ENCODE measurements at regions not wholly inside any gene's neighbourhood (a gene's known extent, or its start where the extent isn't known, plus 50 kb on each side); places are given as distances from the start of the nearest gene placed in this dataset.

DNA sequence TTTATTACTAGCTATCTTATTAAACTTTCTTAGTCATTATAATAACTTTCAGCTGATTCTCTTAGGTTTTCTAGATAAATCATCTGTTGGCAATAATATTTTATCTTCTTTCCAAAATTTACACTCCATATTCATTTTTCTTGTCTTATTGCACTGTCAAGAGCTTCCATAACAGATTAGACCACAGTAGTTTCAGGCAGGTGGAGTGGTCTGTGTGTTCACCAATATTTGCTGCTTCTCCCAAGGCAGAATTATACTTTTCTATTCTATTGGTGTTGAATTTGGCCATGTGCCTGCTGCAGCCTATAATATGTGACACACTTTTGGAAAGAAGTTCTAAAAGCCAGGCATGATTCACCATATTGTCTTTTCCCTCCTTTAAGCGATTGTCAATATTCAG is 422.8 kb downstream of the GATA3 start:
- no peak for DNase-seq
- ATAC-seq (ENCODE audit: poor library complexity), result no peak
- intact Hi-C loops (cut with DNase I), result no loop called here

DNA sequence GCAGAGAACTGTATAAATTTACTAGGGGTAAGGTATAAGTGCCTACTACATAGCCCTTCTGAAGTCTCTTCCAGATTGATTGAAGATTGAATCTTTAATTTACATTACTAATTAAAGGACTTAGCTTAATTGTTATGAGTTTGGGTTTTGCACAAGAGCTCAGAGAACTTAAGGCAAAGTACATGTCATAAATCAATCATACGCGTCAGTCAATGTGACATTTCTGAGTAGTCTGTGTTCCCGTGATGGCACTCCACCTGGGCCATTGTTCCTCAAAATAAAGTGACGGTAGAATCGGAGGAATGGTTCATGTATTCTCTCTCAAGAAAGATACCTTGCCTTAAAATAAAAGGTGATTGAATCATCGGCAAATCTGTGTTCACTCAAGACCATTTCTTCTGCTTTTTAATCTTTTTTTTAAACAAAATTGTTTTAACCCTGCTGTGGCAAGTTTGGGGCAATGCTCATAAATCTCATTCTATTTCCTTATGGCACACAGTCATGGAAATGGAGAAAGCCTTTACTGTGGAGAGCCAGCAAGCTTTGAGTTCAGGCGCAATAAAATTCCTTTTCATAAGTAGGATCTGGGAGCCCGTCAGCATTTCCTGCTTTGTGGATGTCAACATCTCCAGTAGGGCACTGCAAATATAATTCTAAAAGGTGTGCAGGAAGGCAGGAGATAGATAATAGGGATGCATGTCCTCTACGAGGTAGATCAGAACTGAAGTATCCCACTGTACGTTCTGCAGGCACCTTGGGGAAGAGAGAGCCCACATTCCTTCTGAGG is 427.4 kb downstream of the GATA3 start:
- ATAC-seq (ENCODE audit: poor library complexity), result no peak
- intact Hi-C loops (cut with DNase I), result no loop called here
- no peak for DNase-seq

DNA sequence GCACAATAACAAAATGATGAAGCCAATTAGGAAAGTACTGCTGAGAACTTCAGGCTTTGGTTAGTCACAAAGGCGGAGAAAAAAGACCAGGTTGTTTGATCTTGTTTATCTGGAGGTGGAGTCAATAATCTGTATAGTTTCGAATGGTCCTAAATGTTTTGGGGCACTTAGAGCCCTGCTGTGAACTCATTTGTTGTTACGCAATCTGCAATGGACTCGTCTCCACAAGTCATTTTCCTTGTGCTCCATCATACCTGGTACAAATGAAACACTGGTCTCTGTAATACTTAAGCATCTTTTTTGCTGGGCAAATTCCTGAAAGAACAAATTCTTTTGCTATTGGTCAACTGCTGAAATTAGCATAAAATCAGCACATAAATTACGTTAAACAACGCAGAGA is 430.5 kb downstream of the GATA3 start:
- no peak for DNase-seq
- ATAC-seq (ENCODE audit: poor library complexity), result no peak
- intact Hi-C loops (cut with DNase I), result no loop called here

DNA sequence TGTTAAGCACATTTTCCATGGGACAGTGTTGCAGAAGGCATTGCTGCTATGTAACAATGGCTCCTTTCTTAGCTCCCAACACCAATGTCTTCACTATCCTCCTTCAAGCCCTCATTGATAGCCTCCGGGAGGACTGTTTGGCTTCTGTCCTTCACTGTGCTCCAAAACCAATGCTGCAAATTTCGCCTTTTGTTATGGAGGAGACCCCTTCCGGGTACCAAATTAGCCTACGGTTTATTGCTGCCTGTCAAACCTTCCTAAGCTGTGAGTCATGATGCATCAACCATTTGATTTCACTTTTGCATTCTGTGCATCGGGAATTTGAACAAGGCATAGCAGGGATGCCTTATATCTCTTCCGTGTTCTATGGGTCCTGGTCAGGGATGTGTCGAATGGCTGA is 432.9 kb downstream of the GATA3 start:
- DNase-seq (no peak), ATAC-seq (ENCODE audit: poor library complexity) (no peak)
- intact Hi-C loops (cut with DNase I), result no loop called here

DNA sequence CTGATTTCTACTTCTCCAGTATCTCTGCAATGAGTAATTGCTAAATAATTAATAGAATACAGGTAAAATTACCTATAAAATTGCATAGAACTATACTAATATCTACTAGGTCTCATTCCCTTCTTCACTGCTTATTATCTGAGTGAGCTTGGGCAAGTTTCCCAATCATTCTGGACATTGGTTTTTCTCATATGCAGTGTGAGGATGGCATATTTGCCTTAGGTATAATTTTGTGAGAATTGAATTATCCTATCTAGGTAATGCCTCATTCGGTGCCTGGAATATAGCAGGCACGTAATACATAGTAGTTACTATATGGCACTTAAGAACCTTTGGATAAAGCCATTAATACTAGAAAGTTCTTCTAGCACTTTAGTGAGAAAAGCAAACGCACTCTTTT is 434.7 kb downstream of the GATA3 start:
- intact Hi-C loops (cut with DNase I), result no loop called here
- ATAC-seq (ENCODE audit: poor library complexity) (no peak), DNase-seq (no peak)

DNA sequence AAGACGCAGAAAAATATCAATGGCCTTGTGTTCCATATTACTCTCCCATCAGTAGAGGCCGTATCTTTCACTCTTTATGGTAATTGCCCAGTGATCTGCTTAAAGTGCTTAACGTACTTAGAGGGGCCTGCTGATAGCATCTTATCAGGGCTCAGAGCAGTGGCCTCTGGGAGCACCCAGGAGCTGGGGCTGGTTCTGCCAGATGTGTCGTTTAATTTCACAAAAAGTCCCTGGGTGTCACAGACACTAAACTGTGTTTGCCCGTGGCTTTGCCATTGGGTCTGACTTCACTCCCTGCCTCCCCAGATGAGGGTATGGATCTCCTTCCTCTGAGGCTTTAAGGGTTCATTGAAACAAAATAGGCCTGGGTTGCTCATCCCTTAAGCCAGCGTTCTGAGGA is 435.3 kb downstream of the GATA3 start:
- DNase-seq (no peak), ATAC-seq (ENCODE audit: poor library complexity) (no peak)
- intact Hi-C loops (cut with DNase I), result no loop called here

DNA sequence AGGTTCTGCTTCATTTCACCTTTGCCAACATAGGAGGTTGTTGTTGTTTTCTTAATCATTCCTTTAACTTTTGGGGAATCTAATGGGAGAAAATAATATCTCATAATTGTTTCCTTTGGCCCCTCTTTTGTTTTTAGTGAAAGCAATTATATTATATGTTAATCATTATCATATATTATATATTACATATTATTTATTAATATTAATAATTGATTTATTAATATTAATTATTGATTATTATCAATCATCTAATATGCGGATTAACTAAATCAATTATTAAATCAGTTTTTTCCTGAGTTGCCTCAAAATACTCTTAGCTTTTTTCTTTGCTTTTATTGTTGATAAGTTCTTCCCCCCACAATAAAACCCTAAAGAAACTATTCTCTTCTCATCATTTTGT is 443.8 kb downstream of the GATA3 start:
- ATAC-seq (ENCODE audit: poor library complexity), result no peak
- intact Hi-C loops (cut with DNase I), result no loop called here

DNA sequence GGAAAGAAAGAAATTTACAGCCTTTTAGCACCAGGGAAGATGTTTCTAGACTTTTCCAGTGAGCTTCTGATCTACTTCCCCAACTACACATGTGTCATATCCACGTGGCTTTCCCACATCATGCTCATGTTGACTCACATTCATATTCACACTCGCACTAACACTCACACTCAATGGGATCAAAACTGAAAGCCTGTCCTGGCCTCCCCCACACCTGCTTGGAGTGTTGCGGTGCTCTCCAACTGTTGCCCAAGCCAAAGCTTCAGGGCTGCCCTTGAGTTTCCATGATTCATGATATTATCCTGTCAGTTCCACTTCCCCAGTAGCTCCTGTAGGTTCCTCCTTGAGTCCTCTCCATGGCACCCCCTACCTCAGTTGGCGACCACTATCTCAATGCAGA is 444.4 kb downstream of the GATA3 start:
- ATAC-seq (ENCODE audit: poor library complexity), result no peak
- intact Hi-C loops (cut with DNase I), result no loop called here
- DNase-seq, result no peak

More for the DNA sequence above, 443.8 kb downstream of the GATA3 start:
- DNase-seq, result no peak

DNA sequence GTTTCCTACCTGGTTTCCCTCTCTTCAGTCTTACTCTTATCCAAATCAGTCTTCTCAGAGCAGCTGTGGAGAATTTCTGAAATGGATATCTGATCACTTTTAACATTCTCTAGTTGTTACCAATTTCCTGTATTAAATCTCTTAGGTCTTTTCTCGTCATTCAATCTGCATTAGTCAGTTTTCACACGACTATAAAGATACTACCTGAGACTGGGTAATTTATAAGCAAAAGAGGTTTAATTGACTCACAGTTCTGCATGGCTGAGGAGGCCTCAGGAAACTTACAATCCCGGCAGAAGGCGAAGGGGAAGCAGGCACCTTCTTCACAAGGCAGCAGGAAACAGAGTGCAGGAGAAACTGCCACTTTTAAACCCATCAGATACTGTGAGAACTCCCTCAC is 444.8 kb downstream of the GATA3 start:
- ATAC-seq (ENCODE audit: poor library complexity) (no peak), DNase-seq (no peak)
- intact Hi-C loops (cut with DNase I), result no loop called here

DNA sequence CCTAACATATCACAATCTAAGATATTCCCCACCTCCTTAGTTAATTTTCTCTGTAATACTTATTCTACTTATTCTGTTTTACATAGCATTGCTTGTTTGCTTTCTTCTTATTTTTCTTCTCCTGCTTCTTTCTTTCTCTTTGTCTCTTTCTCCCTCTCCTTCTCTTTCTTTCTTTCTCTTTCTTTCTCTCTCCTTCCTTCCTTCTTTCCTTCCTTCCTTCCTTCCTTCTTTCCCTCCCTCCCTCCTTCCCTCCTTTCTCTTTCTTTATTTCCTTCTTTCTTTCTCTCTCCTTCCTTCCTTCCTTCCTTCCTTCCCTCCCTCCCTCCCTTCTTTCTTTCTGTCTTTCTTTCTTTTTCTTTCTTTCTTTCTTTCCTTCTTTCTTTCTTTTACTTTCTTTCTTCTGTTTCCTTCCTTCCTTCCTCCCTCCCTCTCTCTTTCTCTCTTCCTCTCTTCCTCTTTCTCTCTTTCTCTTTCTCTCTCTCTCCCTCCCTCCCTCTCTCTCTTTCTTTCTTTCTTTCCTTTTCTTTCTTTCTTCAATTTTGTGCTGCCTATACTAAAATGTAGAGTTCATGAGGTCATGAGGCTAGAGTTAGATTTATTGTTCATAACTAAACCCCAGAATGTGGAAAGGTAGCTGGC is 445.4 kb downstream of the GATA3 start:
- ATAC-seq (ENCODE audit: poor library complexity) (no peak), DNase-seq (no peak)
- intact Hi-C loops (cut with DNase I), result no loop called here

DNA sequence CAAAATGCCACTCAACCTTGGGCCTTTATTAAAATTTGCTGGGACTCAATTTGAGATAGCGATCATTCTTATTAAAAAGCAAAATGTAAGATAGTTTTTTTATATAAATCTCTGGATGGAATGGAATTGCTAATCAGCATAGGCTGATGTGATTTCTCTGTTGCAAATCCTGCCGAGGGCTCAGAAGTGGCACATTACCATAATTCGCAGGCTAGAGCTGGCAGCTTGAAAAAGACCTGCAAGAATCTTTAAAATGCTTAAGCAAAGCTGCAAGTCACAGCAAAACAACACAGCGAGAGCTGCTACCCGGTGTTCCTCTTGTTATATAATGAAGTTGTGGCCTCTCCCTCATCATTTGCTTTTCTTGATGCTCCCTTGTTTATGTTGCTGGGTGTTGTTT is 448.1 kb downstream of the GATA3 start:
- no peak for DNase-seq
- intact Hi-C loops (cut with DNase I), result no loop called here
- ATAC-seq (ENCODE audit: poor library complexity), result no peak

DNA sequence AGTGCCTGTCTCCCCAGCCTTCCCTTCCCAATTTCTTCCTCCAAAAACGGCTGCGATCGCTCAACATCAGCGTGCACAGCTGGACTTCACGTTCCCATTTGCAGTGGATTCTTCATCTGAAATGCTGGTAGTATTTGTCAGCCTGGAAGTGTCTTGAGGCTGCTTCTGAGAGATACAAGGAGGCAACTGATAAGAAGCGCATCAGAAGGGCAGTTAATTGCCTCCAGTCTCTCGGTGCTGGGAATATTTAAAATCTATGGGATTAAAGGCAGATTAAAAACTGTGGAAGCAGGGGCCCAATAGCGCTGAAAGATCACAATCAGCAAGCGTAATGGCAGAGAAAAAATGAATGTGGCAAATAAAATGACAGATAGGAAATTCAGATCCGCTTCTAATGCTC is 450.0 kb downstream of the GATA3 start:
- DNase-seq, result no peak
- intact Hi-C loops (cut with DNase I), result no loop called here
- no peak for ATAC-seq (ENCODE audit: poor library complexity)

DNA sequence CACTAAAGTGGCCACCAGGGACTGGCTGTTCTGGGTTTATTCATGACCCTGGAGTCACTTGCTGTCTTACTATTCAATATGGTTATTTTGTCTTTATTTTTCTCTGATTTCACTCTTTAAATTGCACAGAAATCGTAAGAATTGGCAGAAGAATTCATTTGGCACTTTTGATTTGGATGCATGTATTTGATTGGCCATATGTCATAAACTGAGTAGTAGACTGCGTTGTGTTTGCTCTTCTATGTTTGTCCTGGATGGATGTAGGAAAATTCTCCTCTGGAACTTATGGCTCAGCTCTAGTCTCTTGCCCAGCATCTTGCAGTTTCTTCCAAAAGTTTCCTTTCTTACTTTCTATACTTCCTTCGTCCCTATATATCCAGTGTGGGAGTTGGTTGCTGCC is 452.7 kb downstream of the GATA3 start:
- DNase-seq (no peak), ATAC-seq (ENCODE audit: poor library complexity) (no peak)
- intact Hi-C loops (cut with DNase I), result no loop called here

DNA sequence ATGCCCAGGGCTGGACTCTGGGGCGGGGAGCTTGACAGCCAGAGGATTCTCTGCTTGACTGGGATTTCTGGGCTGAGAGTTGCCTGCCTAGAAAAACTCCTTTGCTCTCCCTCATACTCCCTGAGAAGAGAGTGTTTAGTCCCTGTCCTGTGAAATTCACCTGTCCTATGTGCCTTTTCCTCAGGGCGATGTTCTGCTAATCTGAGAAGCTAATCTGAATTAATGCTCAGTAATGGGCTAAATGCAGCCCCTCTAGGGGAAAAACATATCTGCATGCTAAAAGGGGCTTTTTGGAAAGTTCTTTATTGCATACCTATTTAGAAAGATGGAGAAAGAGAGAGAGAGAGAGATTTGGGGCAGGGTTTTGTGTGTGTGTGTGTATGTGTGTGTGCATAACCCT is 454.4 kb downstream of the GATA3 start:
- ATAC-seq (ENCODE audit: poor library complexity) (no peak), DNase-seq (no peak)
- intact Hi-C loops (cut with DNase I), result no loop called here

DNA sequence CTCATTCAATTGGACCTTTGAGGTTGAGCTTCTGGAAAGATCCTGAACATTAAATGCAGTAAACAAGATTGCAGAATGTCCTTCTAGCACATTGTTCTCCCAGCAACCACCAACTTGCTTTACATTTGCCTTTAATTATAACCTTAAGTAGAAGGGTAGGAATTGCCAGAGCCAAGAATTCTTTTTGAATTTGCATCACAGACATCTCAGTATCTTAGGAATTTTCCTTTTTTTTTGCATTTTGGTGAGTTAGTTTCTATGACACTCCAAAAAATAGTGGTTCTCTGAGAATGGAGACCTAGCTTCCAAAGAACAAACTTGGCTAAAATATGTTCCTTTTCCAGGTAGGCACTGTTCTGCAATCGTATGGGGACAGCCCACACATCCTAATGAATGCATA is 456.0 kb downstream of the GATA3 start:
- intact Hi-C loops (cut with DNase I), result no loop called here
- no peak for ATAC-seq (ENCODE audit: poor library complexity)
- no peak for DNase-seq

DNA sequence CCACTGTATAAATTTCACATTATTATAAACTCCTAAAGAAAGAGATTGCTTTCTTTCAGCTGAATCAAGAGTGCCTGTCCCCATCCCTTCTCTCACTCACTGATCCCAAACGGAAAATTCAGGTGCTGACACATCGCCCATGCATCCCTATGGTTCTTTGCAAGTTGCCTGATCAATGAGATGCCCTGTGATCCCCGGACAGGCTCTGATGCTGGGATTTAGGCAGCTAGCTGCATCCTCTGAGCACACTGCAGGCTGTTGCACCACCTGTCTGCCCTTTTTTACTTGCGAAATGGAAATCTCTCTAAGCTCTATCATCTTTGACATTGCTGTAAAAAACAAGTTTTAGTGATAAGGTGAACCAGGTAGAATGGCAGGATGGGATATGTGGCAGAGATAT is 456.5 kb downstream of the GATA3 start:
- intact Hi-C loops (cut with DNase I), result no loop called here
- no peak for ATAC-seq (ENCODE audit: poor library complexity)
- no peak for DNase-seq

DNA sequence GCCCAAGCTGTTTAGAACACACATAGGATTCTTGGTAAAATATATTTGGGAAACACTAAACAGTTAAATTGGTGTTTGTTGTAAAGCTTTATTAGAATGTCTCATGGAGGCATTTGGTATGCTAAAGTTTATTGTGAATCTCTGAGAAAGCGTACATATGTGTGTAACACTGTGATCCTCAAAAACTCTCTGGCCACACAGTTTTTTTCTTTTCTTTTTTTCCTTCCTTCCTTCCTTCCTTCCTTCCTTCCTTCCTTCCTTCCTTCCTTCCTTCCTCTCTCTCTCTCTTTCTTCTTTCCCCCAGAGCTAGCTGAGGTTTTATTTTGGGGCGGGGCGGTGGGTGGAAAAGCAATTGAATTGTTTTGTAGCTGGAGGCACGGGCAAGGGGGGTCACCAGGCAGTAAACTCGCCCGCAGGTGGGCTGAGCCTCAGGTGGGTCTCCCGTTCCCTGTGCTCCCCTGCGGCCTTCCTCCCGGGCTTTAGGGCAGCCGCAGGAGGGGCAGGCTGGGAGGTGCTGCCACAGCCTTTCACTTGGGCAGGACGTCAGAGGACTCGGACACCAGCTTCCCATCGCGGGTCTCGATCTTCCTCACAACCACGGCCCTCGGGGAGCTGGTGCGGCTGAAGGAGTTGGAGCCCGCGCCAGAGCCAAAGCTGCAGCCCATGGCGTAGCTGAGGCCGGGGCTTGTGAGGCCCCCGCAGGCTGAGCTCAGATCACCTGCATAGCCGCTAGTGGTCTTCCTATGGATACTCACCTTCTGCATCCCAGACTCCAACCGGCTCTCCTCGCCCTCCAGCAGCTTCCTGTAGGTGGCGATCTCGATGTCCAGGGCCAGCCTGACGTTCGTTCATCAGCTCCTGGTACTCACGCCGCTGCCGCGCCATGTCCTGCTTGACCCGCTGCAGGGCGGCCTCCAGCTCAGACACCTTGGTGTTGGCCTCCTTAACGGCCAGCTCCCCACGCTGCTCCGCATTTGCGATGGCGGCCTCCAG is 459.0 kb downstream of the GATA3 start:
- ATAC-seq (ENCODE audit: poor library complexity) (no peak), DNase-seq (no peak)
- intact Hi-C loops (cut with DNase I), result no loop called here

DNA sequence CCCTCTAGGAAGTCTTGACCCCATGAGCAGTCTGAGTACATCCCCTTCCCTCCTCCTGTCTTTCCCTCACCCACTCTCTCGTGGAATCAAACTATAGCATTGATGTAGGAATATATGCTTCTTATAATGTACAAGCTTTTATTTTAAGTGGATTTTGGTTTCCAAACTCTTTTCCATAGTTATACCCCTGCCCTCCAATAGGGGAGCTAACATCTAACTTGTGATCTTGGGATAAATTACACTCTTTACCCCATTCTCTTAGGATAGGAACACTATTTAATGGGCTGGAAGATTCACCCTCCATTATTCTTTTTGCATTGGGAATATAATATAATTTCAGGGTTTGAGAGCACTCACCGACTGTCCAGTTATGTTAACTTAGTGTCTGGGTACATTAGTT is 465.9 kb downstream of the GATA3 start:
- intact Hi-C loops (cut with DNase I), result no loop called here
- ATAC-seq (ENCODE audit: poor library complexity), result no peak
- DNase-seq, result no peak

DNA sequence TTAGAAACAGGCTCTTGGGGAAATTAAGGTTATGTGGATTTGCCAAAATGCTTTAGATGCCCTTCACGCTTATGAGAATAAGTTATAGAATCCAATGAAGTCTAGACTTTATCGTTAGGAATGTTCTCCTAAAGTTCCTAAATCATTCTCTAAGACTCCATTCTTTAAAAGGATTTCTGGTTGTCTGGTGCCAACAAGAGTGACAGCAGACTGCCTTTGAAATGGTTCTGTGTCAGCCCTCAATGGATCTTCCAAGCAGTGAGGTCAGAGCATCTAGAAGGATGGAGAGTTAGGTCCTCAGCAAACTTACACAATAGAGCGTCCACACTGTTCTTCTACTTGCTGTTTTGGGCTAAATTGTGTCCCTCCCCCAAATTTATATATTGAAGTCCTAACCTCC is 473.3 kb downstream of the GATA3 start:
- DNase-seq, result no peak
- ATAC-seq (ENCODE audit: poor library complexity), result no peak
- intact Hi-C loops (cut with DNase I), result no loop called here

DNA sequence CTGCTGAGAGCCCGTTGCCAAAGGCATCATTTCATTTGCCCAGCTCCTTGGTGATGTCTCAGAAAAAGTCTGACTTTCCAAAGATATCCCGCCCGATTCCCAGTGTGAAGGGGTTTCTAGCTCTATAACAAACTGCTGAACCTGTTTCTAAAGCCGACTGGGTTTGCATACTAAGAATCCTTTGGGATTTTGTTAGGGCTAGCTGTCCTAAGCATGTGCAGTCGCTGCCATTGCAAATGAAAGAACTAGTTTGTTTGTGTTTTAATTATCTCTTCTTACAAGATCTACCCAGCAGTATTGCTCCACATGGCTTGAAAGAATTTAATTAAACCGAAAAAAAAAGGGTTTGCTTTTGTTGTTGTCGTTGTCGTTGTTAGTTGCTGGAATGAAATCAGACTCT is 476.6 kb downstream of the GATA3 start:
- intact Hi-C loops (cut with DNase I), result no loop called here
- no peak for ATAC-seq (ENCODE audit: poor library complexity)

More for the DNA sequence above, 476.6 kb downstream of the GATA3 start:
- no peak for DNase-seq
